ENCODE measurements at regions not wholly inside any gene's neighbourhood (a gene's known extent, or its start where the extent isn't known, plus 50 kb on each side); places are given as distances from the start of the nearest gene placed in this dataset.

DNA sequence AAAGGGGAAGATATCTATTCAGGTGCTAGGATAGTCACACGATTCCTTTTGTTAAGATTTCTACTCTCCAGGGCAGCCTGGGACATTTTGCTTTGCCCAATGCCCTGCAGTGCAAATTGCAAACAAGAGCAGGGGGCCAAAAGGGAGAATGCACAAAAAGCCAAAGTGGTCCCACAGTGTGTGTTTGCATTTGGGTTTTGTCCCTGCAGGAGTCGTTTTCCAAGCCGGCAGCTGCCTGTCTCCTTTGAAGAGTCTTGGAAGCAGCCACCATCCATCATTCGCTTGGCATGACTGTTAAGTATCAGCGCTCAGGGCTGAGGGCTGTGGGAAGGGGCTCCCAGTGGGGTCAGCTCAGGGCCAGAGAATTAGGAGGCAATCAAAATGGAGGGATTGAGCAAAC, 184.7 kb downstream of the MIAT start:
- Histone ChIP-seq H2BK5ac (ENCODE audit: insufficient read length, low read length) (no peak overlapping the region), H2BK15ac (ENCODE audit: low read depth, low read length) (no peak overlapping the region), H3K14ac (ENCODE audit: insufficient read depth, low read length) (no peak overlapping the region), H4K5ac (ENCODE audit: insufficient read length, low read depth, low read length) (no peak overlapping the region), H2AFZ (ENCODE audit: low read length) (no peak overlapping the region), H3K23ac (ENCODE audit: insufficient read length, low read depth, low read length) (no peak overlapping the region), H3K56ac (ENCODE audit: insufficient read length, low read depth, low read length) (no peak overlapping the region), H3K79me1 (ENCODE audit: insufficient read depth, low read depth, low read length, poor library complexity, severe bottlenecking) (no peaks in the 10 kb centered on the region), H3K27me3 (ENCODE audit: insufficient read depth, low read length) (no peaks in the 10 kb centered on the region), H3K4me1 (ENCODE audit: insufficient read depth, low read length) (no peaks in the 10 kb centered on the region), H3K23me2 (ENCODE audit: insufficient read length, low read depth, low read length, poor library complexity, severe bottlenecking) (no peaks in the 10 kb centered on the region), H4K91ac (ENCODE audit: insufficient read length, low read depth, low read length) (no peak overlapping the region), H3T11ph (ENCODE audit: low read length) (no peak overlapping the region), H3K9ac (ENCODE audit: extremely low read depth, insufficient read length, low read length) (no peak overlapping the region), H4K20me1 (ENCODE audit: control insufficient read depth, insufficient read depth, insufficient read length) (no peaks in the 10 kb centered on the region), H2BK20ac (ENCODE audit: low read depth, low read length, poor library complexity, severe bottlenecking) (no peak overlapping the region), H2AK5ac (ENCODE audit: insufficient read length, low read length) (no peak overlapping the region), H3K4me2 (ENCODE audit: insufficient read depth, insufficient read length, low read length) (no peak overlapping the region), H3K9me3 (ENCODE audit: control insufficient read depth, low read depth, low read length) (no peaks in the 10 kb centered on the region), H3K79me2 (ENCODE audit: insufficient read depth, low read length) (no peaks in the 10 kb centered on the region), H3K27ac (ENCODE audit: insufficient read length, low read depth, low read length) (no peak overlapping the region), H2BK120ac (ENCODE audit: low read depth, low read length, poor library complexity, severe bottlenecking) (no peak overlapping the region), H2BK12ac (ENCODE audit: insufficient read length, low read depth, low read length) (no peak overlapping the region), H3K18ac (ENCODE audit: insufficient read length, low read depth, low read length) (no peak overlapping the region), H3K4ac (ENCODE audit: low read depth, low read length) (no peak overlapping the region), H4K8ac (replicated peaks; ENCODE audit: insufficient read length, low read depth, low read length) (no peak overlapping the region)
- Mint-ChIP-seq H3K27me3 (ENCODE audit: low read depth) (peaks cover 20% of the 10 kb centered on the region), H3K9me3 (no peaks in the 10 kb centered on the region; a peak in 1 of 5 replicates), H3K4me1 (peaks cover 5 to 15% of the 10 kb centered on the region in 2 experiments; a peak in 3 of 4 replicates), H3K36me3 (ENCODE audit: insufficient read depth in 1 of 3, low read depth in 3 of 3) (no peaks in the 10 kb centered on the region; a peak in 1 of 7 replicates), H3K4me3 (no peak overlapping the region), H3K27ac (no peak overlapping the region)
- no CpG with 5 or more reads among the region's 5 CpGs for WGBS (ENCODE audit: extremely low coverage, insufficient read length, low lambda C conversion rate)
- no peak for DNase-seq
- TF ChIP-seq, protein P1, sequence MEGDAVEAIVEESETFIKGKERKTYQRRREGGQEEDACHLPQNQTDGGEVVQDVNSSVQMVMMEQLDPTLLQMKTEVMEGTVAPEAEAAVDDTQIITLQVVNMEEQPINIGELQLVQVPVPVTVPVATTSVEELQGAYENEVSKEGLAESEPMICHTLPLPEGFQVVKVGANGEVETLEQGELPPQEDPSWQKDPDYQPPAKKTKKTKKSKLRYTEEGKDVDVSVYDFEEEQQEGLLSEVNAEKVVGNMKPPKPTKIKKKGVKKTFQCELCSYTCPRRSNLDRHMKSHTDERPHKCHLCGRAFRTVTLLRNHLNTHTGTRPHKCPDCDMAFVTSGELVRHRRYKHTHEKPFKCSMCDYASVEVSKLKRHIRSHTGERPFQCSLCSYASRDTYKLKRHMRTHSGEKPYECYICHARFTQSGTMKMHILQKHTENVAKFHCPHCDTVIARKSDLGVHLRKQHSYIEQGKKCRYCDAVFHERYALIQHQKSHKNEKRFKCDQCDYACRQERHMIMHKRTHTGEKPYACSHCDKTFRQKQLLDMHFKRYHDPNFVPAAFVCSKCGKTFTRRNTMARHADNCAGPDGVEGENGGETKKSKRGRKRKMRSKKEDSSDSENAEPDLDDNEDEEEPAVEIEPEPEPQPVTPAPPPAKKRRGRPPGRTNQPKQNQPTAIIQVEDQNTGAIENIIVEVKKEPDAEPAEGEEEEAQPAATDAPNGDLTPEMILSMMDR (conservative IDR thresholded peaks at IDR 0.05), result no peak
